HuH-7 (cell line): ENCODE measurements at regions not wholly inside any gene's neighbourhood (a gene's known extent, or its start where the extent isn't known, plus 50 kb on each side); places are given as distances from the start of the nearest gene placed in this dataset.

Source experiments
- DNase-seq: peaks from one replicate; pipeline ENCODE4 v3.0.0; 2011; ENCODE audit warnings: low spot score

GRCh38 chr18:22330508-22330907, 87.2 kb downstream of the CTAGE1 start:
- DNase-seq, result no peak

DNA sequence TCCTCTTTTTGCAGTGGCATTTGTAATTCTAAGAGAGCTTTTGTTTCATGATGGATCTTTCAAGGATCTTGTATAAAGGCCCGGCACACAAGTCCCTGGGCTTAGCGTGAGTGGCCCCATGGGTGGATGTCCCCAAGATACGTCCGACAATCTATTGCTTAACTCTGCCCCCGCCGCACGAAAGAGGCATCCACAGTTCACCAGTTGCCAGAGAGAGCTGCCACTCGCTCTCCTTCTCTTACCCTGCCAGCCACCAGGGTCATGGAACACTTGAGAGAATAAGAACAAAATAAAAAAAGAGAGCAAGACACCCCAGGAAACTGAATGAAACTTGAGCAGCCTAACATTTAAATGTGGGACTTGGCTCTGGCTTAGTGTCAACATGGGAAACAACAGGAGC, 92.3 kb downstream of the CTAGE1 start:
- no peak for DNase-seq

GRCh38 chr18:22324191-22325131, 93.3 kb downstream of the CTAGE1 start:
- DNase-seq, result no peak

DNA sequence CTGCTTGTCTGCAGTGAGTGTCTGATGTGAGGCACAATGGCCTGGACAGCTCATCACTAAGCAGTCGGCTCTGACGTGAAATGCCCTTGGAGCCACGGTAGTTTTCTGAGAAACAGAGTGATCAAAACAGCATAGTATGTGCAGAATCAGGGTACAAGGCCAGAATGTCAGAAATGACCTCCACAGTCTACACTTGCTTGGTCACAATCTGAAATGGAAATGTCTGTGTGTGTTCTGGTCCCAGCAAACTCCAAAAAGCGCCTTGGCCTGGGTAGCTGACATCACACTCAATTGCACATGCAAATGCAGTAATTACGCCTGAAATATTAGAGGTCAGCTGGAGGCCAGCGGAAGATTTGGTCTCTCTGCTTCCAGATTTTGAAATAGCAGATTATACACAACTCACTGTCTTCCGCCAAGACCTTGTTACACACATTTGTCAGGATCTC, 95.4 kb downstream of the CTAGE1 start:
- no peak for DNase-seq

GRCh38 chr18:22320771-22321170, 96.9 kb downstream of the CTAGE1 start:
- DNase-seq, result no peak

DNA sequence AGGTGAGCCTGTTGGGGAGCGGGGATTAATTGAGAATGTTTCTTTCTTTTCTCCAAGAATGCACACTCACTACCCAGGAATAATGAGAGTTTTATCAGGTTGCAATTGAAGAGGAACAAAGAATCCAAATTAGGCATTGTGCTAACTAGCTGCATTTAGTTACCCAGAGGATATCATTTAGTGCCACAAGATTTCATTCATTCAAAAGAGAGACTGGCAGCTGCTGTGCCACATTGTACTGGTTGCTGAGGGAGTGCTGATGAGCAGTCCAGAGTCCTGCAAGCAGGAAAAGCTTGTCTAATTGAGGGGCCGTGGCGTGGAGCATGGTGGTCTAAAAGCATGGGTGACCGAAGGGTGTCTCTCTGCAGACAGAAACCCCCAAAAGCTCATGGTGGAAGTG, 97.6 kb downstream of the CTAGE1 start:
- no peak for DNase-seq

DNA sequence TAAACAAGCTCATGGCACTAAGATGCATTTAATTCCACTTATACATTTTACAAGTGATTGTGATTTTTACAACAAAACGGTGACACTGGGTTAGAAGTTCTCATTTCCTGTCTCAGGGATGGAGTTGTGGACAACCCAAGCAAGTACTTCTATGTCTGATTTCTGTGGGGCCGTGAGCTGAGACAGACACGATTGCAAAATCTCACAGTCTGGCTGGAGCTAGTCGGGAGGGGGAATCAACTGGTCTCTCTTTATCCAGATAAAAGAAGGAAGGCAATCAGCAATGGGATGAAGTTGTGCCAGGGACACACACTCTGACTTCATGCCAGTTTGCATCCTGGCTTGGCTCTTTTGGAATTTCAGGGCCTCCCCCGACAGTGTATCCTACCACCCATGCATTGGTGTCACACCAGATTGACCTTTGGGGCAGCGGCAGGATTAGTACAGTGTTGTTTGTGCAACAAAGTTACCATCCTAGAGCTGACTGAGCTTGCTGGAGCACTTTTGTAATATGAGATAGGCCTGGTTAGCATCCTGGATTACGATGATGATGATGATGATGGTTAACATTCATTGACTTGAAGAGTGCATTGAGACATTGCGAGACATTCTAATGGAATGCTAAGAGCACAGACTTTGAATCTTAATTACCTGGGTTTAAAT, 98.8 kb downstream of the CTAGE1 start:
- no peak for DNase-seq

DNA sequence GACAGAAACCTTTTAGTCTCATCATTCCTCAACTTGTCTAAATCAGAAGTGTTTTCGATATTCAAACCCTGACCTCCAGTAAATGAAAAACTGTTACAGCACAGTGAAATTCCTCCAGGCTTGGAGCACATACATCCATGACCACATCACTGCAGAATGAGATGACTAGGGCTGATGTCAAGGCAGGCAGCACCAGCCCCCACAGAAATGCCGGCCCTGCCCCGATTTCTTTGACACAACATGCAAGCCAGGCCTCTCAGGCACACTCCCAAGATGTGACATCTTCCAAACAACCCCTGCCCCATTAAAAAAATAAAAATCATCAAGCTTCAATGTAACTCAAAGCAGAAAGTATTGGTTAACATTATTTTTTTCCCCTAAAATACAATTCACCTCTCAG, 103.3 kb downstream of the CTAGE1 start:
- no peak for DNase-seq

DNA sequence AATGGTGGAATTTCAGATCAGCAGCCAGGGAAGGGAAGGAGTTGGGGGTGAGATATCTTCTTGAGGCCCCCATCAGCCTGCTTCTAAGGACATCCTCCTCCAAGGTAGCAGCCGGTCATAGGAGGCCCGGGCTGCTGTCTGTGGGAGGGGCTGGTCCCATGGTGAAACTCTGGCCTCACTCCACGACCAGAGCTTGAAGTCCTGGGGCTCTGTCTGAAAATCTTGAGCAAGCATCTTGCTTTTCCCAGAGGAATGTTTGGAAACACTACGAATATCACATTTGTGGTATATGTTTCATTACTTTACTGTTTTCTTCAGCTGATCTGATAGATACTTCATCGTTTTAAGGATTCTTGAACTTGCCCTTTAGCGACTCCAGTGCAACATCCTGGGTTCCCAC, 103.7 kb downstream of the CTAGE1 start:
- DNase-seq, result no peak

- DNase-seq, result no peak
These were observed 106.4 kb downstream of the CTAGE1 start for GRCh38 chr18:22311301-22311700.

- DNase-seq, result no peak
These were observed 108.5 kb downstream of the CTAGE1 start for GRCh38 chr18:22309191-22309590.

GRCh38 chr18:22307528-22307927, 110.2 kb downstream of the CTAGE1 start:
- no peak for DNase-seq

- no peak for DNase-seq
These were observed 113.8 kb downstream of the CTAGE1 start for GRCh38 chr18:22303927-22304326.

DNA sequence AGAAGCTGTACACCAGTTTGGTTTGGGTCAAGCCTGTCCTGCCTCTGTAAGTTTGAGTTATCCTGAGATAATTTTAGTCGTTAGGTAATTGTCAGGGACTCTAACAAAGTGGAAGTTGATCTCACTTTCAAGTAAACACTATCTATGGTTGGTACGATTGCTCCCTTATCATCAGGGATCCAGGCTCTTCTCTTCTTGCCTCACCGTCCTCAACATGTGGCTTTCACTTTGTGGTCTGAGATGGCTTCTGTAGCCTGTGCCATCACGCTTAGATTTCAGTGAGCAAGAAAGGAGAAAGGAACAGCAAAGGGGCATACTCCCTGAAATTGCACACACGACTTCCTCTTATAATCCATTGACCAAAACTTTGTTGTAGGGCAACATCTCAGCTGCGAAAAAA, 115.6 kb downstream of the CTAGE1 start:
- DNase-seq, result no peak

GRCh38 chr18:22300665-22301636, 116.8 kb downstream of the CTAGE1 start:
- DNase-seq, result no peak

- no peak for DNase-seq
These were observed 120.7 kb downstream of the CTAGE1 start for GRCh38 chr18:22297008-22297407.

DNA sequence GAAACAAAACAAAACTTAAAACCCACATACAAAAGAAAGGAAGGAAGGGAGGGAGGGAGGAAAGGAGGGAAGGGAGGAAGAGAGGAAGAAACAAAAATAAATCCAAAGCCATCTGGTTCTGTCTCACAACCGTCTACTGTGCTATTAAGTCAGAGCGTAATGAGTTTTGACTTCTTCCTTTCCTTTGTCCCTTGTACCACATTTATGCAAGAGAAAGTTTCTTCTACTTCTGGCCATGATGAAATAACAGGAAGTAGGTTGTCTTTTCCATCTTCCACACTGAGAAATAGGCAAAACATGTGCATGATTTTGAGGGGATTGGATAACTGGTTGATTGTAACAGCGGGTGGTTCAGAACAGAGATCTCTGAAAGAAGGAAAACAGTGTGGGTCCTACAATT, 121.4 kb downstream of the CTAGE1 start:
- DNase-seq, result no peak

- DNase-seq, result no peak
These were observed 124.0 kb downstream of the GATA6 start for GRCh38 chr18:22293417-22293816.

- DNase-seq, result no peak
These were observed 120.6 kb downstream of the GATA6 start for GRCh38 chr18:22290004-22290403.

DNA sequence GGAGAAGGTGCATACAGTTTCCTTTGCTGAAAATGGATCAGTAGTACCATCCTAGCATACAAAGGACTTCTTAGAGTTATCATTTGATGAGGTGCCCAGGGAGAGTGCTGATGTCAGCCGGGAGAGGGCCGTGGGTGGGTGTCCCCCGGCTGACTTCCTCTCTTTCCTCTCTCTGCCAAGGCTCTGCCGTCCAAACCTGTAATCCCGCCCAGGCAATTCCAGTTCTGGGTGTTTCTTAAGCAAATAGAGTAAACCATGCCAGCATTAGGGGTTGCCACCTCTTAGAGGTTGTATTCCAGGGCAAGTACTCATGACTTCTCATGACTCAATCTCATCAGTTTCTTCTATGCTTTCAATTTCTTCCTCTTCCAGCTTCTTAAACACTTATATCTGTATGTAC, 117.2 kb downstream of the GATA6 start:
- DNase-seq, result no peak

GRCh38 chr18:22285361-22286140, 116.2 kb downstream of the GATA6 start:
- no peak for DNase-seq
